ENCODE measurements at regions not wholly inside any gene's neighbourhood (a gene's known extent, or its start where the extent isn't known, plus 50 kb on each side); places are given as distances from the start of the nearest gene placed in this dataset.
"Not testable (repeated sequence)": the region's sequence is repeated elsewhere in the genome, so short reads cannot be mapped to it uniquely, and the experiment has no call there.

GRCh38 chr1:176379626-176380339 lies 83.2 kb upstream of the PAPPA2 start:
- H2AFZ ChIP-seq (ENCODE audit: low read length) = no peak overlapping the region
- TF ChIP-seq EZH2phosphoT487 (IDR thresholded peaks at IDR 0.05; ENCODE audit: borderline replicate concordance) = no peak
- TF ChIP-seq CTCF (conservative IDR thresholded peaks at IDR 0.05; ENCODE audit: low read length) = no peak
- no peaks in the 10 kb centered on the region for H3K4me1 ChIP-seq (ENCODE audit: insufficient read depth, low read length, poor library complexity, severe bottlenecking)
- H3K9me2 ChIP-seq (replicated peaks; ENCODE audit: low read depth, low read length) = no peaks in the 10 kb centered on the region
- no peaks in the 10 kb centered on the region for H3F3A ChIP-seq (ENCODE audit: low read depth)
- H3K36me3 ChIP-seq (ENCODE audit: insufficient read depth, low read length) = no peaks in the 10 kb centered on the region
- H3K4me2 ChIP-seq (ENCODE audit: low read depth, low read length, poor library complexity, severe bottlenecking) = no peak overlapping the region
- H3K9ac ChIP-seq (ENCODE audit: low read depth, low read length, poor library complexity, severe bottlenecking) = no peak overlapping the region
- no peaks in the 10 kb centered on the region for H3K9me3 ChIP-seq (ENCODE audit: insufficient read depth, low read depth, low read length)
- H3K27me3 ChIP-seq (ENCODE audit: insufficient read depth, low read length, poor library complexity, severe bottlenecking) = no peaks in the 10 kb centered on the region
- no peaks in the 10 kb centered on the region for H4K20me1 ChIP-seq (ENCODE audit: insufficient read depth, low read length, poor library complexity, severe bottlenecking)
- H3K79me2 ChIP-seq (ENCODE audit: insufficient read depth, low read length) = no peaks in the 10 kb centered on the region
- no peak overlapping the region for H3K4me3 ChIP-seq (ENCODE audit: low read length, poor library complexity, severe bottlenecking)

GRCh38 chr1:176374967-176375569 lies 87.9 kb upstream of the PAPPA2 start:
- H4K20me1 ChIP-seq (ENCODE audit: insufficient read depth, low read length, poor library complexity, severe bottlenecking) = no peaks in the 10 kb centered on the region
- no peak overlapping the region for H3K9ac ChIP-seq (ENCODE audit: low read depth, low read length, poor library complexity, severe bottlenecking)
- no peaks in the 10 kb centered on the region for H3K4me1 ChIP-seq (ENCODE audit: insufficient read depth, low read length, poor library complexity, severe bottlenecking)
- H2AFZ ChIP-seq (ENCODE audit: low read length) = 0 out of 2 replicates have a peak overlapping the region, but pooled peaks have one; percentile 53
- H3K9me2 ChIP-seq (replicated peaks; ENCODE audit: low read depth, low read length) = no peaks in the 10 kb centered on the region
- H3K4me2 ChIP-seq (ENCODE audit: low read depth, low read length, poor library complexity, severe bottlenecking) = no peak overlapping the region
- H3F3A ChIP-seq (ENCODE audit: low read depth) = no peaks in the 10 kb centered on the region
- H3K79me2 ChIP-seq (ENCODE audit: insufficient read depth, low read length) = no peaks in the 10 kb centered on the region
- TF ChIP-seq EZH2phosphoT487 (IDR thresholded peaks at IDR 0.05; ENCODE audit: borderline replicate concordance) (no peak), CTCF (conservative IDR thresholded peaks at IDR 0.05; ENCODE audit: low read length) (peak; percentile 93)
- no peaks in the 10 kb centered on the region for H3K27me3 ChIP-seq (ENCODE audit: insufficient read depth, low read length, poor library complexity, severe bottlenecking)
- H3K4me3 ChIP-seq (ENCODE audit: low read length, poor library complexity, severe bottlenecking) = no peak overlapping the region
- H3K36me3 ChIP-seq (ENCODE audit: insufficient read depth, low read length) = no peaks in the 10 kb centered on the region
- H3K9me3 ChIP-seq (ENCODE audit: insufficient read depth, low read depth, low read length) = no peaks in the 10 kb centered on the region

DNA sequence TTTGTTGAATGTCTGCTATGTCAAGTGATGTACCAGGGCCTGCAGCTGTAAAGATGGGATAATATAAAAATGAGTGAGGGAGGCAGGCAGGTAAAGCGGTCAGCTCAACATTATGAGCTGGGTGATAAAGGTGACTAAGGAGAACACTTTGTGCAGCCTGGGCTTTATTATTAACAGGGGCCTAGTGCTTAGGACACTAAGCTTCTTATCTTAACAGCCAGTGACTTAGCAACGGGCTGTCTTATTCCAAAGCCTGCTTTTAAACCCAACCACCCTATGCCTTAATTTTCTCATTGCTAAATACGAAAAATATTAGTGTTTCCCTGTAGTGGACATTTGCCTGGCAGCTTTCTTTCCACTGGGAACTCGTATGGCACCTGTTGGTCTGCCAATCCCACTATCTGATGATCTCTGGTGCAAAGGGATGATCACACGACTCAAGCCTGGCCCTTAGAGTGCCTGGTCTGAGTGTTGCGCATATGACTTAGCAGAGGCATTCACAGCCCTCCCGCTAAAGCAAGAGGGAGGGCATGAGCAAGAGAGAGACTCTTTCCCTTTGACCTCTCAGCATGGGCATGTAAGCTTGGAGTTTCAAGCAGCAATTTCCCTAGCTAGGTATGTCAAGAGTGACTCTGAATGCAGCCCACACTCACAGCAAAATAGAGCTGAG lies 98.6 kb upstream of the PAPPA2 start:
- H3K9me2 ChIP-seq (replicated peaks; ENCODE audit: low read depth, low read length) = no peaks in the 10 kb centered on the region
- no peak overlapping the region for H3K4me2 ChIP-seq (ENCODE audit: low read depth, low read length, poor library complexity, severe bottlenecking)
- H3K9ac ChIP-seq (ENCODE audit: low read depth, low read length, poor library complexity, severe bottlenecking) = no peak overlapping the region
- H3K4me3 ChIP-seq (ENCODE audit: low read length, poor library complexity, severe bottlenecking) = no peak overlapping the region
- no peaks in the 10 kb centered on the region for H3K27me3 ChIP-seq (ENCODE audit: insufficient read depth, low read length, poor library complexity, severe bottlenecking)
- TF ChIP-seq EZH2phosphoT487 (IDR thresholded peaks at IDR 0.05; ENCODE audit: borderline replicate concordance) (no peak), CTCF (conservative IDR thresholded peaks at IDR 0.05; ENCODE audit: low read length) (no peak)
- H3K4me1 ChIP-seq (ENCODE audit: insufficient read depth, low read length, poor library complexity, severe bottlenecking) = no peaks in the 10 kb centered on the region
- no peaks in the 10 kb centered on the region for H3K79me2 ChIP-seq (ENCODE audit: insufficient read depth, low read length)
- H3F3A ChIP-seq (ENCODE audit: low read depth) = no peaks in the 10 kb centered on the region
- no peak overlapping the region for H2AFZ ChIP-seq (ENCODE audit: low read length)
- H3K36me3 ChIP-seq (ENCODE audit: insufficient read depth, low read length) = no peaks in the 10 kb centered on the region
- H3K9me3 ChIP-seq (ENCODE audit: insufficient read depth, low read depth, low read length) = no peaks in the 10 kb centered on the region
- no peaks in the 10 kb centered on the region for H4K20me1 ChIP-seq (ENCODE audit: insufficient read depth, low read length, poor library complexity, severe bottlenecking)

DNA sequence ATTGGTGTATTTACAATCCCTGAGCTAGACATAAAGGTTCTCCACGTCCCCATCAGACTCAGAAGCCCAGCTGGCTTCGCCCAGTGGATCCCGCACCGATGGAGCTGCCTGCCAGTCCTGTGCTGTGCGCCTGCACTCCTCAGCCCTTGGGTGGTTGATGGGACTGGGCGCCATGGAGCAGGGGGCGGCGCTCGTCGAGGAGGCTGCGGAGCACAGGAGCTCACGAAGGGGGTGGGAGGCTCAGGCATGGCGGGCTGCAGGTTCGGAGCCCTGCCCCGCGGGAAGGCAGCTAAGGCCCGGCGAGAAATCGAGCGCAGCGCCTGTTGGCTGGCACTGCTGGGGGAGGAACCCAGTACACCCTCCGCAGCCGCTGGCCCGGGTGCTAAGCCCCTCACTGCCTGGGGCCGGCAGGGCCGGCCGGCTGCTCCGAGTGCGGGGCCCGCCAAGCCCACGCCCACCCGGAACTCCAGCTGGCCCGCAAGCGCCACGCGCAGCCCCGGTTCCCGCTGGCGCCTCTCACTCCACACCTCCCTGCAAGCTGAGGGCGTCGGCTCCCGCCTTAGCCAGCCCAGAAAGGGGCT lies 113.8 kb upstream of the PAPPA2 start:
- not testable (repeated sequence) for H3K4me1 ChIP-seq (ENCODE audit: insufficient read depth, low read length, poor library complexity, severe bottlenecking); H3K27me3 ChIP-seq (ENCODE audit: insufficient read depth, low read length, poor library complexity, severe bottlenecking); H4K20me1 ChIP-seq (ENCODE audit: insufficient read depth, low read length, poor library complexity, severe bottlenecking); H3K9ac ChIP-seq (ENCODE audit: low read depth, low read length, poor library complexity, severe bottlenecking); H3K4me2 ChIP-seq (ENCODE audit: low read depth, low read length, poor library complexity, severe bottlenecking); H3K79me2 ChIP-seq (ENCODE audit: insufficient read depth, low read length); H3K36me3 ChIP-seq (ENCODE audit: insufficient read depth, low read length); H3F3A ChIP-seq (ENCODE audit: low read depth); H3K4me3 ChIP-seq (ENCODE audit: low read length, poor library complexity, severe bottlenecking); H3K9me2 ChIP-seq (replicated peaks; ENCODE audit: low read depth, low read length); H2AFZ ChIP-seq (ENCODE audit: low read length)
- H3K9me3 ChIP-seq (ENCODE audit: insufficient read depth, low read depth, low read length) = peaks cover 15% of the 10 kb centered on the region; the same call in 1 of the 2 replicates
